HS-5 (cell line): ENCODE measurements at regions not wholly inside any gene's neighbourhood (a gene's known extent, or its start where the extent isn't known, plus 50 kb on each side); places are given as distances from the start of the nearest gene placed in this dataset.
A peak's percentile ranks its signal among the peaks of the same experiment; 100 is the strongest.

Experiments
- DNase-seq: peaks from one replicate; pipeline ENCODE4 v3.0.0-alpha.2; 2012; ENCODE audit warnings: low read depth

DNA sequence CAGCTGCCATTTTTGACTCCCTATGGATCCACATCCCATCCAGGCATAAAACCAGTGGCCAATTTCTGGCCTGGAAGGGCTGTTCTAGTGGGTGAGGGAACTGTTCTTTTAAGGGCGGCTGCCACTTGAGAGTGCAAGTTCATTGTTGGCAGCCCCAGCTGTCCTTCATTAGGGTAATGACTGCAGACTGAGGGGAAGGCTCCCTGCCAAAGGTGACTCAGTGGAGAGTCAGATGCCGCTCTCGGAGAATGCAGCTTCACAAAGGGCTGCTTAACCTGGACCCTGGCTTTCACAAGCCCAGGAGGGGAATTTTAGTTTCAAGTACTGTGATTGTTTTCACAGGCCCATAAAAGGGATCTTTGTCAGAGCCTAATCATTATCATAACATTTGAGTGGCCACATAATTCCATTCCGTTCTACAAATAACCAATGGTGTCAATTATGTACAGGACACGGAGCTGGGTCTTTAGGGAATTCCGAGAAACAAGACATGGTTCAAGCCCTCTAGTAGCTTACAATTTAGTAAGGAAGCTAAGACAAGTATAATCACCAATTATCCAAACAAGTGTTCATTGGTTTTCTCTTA lies 235.7 kb downstream of the CDCA7 start:
- DNase-seq = peak; percentile 97

DNA sequence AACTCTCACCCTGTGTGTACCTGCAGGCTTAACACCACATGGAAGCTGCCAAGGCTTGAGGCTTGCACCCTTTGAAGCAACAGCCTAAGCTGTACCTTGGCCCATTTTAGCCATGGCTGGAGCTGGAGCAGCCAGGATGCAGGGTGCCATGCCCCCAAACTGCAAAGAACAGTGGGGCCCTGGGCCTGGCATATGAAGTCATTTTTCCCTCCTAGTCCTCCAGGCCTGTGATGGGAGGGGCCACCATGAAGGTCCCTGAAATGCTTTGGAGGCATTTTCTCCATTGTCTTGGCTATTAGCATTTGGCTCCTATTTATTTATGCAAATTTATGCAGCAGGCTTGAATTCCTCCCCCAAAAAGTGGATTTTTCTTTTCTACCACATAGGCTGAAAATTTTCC lies 238.4 kb downstream of the CDCA7 start:
- no peak for DNase-seq

DNA sequence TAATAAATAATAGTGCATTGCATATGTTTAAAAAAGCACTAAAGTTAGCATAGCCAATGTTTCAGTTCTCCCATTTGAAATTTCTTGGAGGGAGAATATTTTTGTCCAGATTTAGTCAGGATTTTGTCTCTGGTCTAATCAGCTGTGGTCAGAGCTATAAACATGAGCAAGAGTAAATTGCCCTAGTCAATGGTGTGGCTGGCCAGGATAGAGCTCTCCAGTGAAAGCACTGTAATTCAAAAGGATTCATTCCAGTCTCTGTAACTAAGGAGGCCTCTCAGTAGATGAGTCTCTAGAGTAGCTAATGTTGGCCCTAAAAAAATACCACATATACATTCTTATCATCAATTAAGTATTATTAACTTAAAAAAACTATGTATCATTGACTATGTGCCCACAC lies 241.6 kb downstream of the CDCA7 start:
- no peak for DNase-seq

DNA sequence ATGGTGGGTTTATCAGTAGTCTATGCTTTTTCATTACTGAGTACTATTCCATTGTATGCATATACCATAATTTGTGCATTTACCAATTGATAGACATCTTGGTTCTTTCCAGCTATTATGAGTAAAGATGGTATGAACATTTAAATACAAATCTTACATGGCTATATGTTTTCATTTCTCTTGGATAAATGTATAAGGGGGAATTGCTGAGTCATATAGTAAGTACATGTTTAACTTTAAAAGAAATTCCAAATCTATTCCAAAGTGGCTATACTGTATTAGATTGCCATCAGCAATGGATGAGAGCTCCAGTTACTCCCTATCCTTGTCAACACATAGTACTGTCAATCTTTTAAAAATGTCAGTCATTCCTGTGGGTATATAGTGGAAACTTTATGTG lies 243.9 kb downstream of the CDCA7 start:
- no peak for DNase-seq

DNA sequence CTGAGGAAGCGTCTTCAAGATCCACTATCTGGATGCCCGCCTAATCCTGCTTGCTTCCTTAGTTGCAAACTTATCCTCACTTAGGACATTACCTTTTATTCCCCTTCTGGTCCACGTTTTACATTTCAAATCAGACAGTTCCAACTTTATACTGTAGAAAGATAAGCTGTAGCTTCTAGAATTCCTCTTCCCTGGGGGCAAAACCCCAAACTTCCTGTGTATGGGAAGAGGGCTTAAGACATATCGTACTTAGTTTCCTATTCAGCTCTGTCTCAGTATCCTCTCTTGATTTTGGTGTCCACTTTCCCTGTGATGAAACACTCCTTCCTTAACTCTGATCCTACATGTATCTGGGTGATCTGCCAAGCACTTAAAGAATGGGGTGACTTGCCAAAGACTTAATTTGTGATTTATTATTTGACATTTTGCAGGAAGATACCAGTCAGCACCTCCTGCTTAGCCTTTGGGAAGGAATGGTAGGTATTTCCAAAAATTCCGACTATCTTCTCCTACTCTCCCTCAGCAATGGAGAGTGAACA lies 245.2 kb downstream of the CDCA7 start:
- no peak for DNase-seq

DNA sequence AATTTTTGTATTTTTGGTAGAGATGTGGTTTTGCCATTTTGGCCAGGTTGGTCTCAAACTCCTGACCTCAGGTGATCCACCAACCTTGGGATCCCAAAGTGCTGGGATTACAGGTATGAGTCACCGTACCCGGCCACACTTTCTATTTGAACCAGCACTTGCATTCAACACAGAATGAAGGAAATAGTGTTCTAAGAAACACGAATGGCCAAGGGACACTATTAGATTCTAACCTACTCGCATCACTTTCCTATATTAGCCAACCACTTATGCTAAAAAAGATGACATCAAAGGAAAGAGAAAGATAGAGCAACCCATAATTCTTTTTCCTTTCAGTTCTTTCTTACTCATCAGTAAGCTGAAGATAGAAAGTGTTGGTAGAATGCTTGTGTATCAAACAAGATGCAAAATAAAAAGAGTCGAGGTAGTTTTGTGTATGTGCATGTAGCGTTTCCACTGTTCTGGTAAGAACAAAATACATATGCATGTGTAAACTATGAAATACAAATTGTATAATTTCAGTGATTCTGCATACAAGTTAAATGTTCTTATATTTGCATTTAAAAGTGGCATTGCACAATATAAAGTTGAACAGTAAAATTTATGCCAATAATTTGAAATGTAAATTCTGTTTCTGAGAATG lies 247.6 kb downstream of the CDCA7 start:
- no peak for DNase-seq

DNA sequence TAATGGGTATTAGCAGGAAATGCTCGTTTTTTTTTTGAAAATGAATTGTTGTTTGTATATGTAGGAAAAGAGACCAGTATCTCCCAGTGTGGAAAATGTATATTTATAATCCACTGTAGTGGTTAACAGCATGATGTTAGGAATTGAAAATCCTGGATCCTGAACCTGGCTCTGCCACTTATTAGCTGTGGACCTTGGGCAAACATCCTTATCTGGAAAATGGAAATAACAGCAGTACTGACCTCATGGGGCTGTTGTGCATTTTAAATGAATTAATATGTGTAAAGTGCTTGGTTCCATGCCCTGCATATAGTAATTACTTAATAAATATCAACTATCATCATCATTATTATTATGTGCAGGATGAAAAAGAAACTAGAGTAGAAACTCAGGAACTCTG lies 251.3 kb downstream of the CDCA7 start:
- no peak for DNase-seq

DNA sequence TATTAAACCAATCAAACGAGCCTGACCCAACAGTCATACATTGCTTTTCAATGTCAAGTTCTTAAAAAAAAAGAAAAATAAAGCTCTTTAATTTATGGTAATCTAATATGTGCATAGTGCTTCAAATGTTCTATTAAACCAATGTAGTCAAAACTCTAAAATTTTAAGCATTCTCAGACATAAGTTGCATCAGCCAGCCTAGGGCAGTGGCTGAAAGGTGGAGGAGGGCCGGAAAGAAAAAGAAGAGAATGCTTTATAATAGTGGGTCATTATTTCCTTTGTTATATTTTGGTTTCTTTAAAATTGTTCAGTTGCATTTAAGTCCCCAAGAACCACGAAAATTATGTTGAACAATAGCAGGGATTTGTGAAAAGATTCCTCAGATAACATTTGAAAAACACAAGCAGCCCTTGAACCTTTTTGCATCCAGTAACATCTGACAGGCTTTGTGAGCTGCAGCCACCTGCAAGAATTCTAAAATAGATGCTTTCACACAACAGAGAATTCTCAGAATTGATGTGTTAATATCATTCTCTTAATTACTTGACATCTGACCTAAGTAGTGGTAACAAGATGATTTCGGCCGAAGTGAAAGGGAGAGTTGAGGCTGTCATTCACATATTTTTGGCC lies 252.1 kb downstream of the CDCA7 start:
- no peak for DNase-seq

DNA sequence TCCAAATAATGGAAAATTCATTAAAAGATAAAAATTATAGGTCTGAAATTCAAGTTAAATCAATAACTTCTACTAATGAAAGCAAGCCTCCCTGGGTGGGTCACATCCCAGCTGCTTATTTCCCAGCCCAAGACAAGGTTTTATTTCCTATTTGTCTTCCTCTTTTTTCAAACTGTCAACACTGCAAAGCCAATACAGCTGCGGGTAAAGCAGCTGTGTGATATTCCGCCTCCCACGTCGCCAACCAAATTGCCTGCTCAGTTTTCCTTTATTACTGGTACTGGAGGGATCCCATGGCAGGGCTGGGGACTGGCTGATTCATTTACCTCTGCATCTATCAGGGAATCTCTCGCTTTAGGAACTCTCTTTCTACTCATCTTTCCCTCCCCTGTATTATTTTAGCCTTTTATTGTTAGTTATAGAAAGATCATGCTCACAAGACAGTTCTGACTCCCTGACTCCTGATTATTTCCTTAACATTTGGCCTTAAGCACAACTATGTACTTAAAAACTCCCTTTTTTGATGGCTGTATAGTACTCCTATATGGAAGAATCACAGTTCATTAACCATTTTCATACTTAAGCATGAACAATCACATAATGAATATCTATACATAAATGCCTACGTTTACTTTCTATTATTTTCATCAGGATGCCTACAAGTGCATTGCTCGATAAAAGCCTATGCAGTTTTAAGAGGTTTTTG lies 253.1 kb downstream of the CDCA7 start:
- no peak for DNase-seq

DNA sequence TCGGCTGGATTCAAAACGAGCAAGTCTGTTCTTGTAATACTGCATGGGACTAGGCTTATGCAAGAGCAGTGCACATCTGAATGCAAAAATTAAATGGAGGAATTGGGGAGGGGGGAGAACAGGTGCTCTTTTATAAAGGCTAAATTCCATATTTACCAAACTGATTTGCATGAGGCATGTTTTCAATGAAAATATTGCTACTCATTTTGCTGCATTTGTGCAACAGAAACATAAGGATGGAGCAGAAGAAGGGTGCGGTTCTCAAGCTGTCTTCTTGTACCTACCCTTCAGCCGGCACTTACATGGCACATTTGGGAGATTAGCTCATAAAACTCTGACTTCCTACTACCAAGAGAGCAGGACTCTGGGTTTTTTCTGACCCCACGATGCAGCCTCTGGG lies 256.4 kb downstream of the CDCA7 start:
- DNase-seq = no peak

DNA sequence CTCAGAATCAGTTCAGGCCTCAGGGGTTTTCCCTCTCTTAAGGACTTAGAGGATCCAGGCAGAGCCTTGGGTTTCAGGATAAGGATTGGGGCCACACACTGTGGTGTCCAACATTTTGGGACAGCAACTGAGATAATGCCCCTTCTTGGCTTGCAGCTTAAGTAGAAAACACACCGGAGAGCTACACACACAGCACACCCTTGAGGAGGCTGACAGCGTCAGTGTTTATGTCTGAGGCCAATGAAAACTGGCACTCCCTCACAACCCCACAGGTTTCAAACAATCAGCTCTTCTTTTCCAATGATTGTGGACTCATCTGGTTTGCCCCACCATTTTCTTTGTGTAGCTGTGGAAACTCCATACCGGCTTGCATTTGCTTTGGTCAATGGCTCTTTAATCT lies 257.7 kb downstream of the CDCA7 start:
- no peak for DNase-seq

DNA sequence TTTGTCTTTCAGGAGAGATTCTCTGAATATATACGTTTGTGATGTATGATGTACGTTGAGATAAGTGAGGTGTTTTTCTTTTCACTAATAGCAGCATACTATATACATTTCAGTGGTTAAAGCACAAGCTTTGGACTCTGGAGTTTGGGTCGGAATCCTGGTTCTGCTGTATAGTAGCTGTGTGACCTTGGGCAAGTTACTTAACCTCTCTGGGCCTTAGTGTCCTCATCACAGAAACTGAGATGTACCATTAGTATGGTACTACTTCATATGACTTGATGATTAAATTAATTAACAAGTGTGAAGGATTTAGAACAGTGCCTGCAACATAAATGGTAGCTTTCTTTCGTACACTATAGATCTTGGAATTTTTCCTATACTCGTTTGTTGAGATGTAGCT lies 258.7 kb downstream of the CDCA7 start:
- no peak for DNase-seq

DNA sequence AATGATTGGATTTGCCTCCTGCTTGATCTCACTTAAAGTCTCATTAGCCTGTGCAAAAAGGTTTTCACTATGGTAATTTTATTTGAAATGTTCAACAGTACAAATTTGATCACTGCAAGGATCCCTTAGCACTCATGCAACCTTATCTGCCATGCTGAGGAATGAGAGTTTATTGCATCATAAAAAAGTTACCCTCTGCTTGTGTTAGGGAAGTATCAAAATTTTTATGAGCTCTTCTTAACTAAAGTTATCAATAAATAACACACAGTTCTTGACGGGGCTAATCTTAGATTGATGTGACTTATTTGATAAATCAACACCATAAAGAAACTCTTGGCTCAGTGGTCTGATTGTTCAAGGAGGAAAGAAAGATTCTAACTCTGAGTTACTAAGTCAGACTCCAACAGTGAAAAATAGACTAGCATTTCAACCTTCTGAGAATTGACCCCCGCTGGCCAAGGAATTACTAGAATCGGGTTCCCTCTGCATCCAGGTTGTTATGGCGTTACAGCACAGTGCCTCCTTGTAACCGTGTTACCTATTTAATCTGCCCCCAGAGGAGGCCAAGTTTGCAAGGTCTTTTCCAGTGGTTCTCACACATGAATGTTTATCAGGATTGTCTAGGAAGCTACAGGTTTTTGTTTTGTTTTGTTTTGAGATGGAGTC lies 259.7 kb downstream of the CDCA7 start:
- no peak for DNase-seq

DNA sequence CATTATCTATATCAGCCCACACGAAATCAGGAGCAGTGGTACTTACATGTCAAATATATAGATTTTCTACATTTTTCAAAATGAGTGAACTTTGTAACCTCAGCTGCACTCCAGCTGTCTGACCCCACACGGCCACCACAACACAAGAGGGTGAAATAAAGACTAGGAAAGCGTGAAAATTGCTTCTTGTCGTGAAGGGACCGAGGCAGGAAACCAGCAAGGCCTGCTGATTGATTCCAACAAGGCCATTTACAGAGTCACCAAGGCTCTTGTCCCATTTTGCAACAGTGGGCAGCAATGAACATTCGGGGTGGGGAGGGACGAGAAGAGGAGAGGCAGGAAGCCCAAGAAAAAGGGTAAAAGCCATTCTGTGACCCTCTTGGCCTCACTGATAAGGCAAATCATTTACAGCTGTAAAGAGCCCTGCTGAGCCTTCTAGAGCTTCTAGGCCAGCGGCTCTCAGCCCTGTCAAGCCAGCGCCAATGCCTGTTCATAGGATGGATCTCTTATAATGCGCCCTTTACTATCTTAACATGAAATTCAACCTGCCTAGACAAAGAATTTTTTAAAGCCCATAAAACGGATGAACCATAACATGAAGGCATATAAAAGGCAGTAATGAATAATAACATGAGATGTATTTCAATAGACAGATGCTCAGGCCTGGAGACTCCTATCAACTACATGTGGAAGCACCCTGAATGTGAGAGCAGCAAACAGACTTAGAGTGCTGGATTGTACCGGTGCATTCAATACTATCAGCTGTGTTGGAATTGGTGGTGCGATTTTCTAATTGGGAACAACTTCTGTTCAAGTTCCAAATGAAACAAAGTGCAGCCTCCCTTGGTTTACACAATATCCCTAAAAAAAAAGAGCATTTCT lies 269.0 kb downstream of the CDCA7 start:
- DNase-seq = no peak

DNA sequence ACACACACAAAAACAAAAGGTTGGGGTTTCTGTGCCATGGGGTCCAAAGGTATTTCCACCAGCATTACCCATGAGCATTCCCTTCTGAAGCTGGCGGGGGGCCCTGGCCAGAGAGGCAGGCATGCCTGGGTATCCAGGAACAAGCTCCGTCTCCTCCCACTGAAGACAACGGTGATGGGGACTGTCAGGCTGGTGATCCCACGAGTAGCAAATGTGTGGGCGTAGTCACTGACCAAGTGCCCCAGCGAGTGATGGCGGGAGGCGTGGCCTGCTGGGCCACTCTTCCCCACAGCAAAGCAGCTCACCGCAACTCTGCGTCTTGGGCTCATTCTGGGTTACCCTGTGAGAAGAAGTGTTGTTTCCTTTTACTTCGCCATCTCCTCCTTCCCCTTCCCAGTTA lies 270.6 kb downstream of the CDCA7 start:
- DNase-seq = no peak

DNA sequence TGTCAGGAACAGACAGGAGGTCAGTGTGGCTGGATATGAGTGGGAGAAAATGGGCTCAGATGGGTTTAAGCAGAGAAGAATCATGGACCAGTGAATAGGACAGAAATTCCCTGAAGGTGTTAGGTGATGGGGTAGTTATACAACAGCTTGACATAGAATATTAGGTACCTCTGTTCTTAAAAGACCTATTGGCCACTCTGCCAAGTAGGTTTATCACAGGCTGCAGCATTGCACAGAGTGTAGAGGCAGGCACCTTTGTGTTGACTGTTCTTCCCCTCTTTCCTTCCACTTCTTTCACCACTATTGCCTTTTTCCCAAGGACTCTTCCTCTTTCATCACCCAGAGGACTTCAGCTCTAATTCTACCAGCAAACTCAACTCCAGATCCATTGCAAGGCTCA lies 274.4 kb downstream of the CDCA7 start:
- DNase-seq = no peak

DNA sequence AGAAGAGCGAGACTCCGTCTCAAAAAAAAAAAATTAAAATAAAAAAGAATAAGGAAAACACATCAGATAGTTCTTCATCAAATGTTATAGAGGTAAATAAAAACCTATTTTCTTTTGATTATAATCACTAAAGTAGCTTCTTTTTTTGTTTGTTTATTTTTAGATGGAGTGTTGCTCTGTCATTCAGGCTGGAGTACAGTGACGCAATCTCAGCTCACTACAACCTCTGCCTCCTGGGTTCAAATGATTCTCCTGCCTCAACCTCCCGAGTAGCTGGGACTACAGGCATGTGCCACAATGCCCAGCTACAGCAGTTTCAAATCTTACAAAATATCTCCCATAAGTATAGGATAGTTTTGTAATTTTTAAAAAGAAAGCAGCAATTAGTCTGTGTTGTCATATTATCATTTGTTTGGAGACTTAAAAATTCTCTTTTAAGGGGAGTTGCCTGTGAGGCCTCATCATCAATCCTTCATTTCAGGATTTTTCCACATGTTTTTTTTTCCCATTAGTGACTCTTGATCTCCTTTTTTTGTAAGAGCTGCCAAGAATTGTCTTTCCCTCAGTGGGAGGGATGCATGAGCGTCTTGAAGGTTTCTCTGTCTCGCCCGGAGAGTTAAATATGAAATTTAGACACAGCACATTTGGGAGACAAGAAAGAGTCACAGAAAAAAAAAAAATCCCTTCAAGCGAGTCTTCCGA lies 275.9 kb downstream of the CDCA7 start:
- DNase-seq = no peak

DNA sequence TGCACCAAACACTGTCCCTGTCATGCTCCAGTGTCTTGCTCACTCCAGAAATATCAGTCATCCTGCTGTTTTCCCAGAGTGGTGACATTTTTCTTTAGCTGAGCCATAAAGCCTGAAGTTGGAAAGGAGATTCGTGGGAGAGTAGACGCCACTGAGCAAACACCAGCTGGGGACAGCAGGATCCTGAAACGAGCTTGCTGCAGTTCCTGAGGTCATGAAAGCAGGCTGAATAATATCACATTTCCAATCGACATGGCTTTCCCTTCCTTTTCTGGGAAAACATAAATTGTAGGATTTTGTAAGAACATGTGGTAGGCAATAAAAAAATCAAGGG lies 276.4 kb downstream of the CDCA7 start:
- no peak for DNase-seq

DNA sequence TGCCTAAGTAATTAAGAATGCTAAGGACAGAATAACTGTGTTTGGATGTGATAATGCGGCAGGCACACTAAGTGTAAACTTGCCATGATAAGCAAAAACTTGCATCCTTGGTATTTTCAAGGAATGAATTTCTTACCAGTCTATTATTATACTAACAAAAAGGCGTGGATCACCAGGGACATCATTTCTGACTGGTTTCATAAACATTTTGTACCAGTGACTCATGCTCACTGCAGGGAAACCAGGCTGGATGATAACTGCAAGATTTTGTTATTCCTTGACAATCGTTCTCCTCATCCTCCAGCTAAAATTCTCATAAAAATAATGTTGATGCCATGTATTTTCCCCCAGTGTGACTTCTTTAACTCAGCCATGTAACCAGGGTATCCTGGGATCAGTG lies 289.5 kb downstream of the CDCA7 start:
- DNase-seq = no peak

DNA sequence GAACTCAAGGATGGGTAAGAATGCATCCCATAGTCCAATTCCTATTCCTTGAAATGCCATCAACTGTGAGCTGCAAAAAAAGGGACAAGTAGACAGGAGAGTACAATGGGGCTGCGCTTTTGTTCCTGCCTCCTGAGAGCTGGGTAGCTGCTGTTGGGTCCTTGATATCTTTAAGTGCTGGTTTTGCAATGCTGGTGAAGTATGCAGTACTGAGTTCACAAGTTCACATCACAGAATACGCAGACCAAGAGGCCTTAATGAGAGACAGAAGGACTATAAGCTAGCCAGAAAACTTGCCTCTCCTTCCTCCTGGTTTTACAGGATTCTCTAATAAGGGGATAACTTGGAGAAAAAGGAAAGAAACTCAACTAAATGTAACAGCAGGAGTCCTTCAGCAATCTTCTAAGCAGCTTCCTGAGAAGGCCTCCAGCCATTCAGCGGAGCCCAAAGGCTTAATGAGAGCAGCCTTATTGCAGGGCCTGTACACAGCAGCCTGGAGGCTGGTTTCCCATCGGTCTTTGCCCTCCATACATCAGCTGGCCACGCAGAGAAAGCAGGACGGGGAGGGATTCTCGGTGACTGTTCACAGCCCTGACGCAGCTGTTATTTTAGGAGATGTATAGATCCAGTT lies 293.1 kb downstream of the CDCA7 start:
- DNase-seq = no peak

DNA sequence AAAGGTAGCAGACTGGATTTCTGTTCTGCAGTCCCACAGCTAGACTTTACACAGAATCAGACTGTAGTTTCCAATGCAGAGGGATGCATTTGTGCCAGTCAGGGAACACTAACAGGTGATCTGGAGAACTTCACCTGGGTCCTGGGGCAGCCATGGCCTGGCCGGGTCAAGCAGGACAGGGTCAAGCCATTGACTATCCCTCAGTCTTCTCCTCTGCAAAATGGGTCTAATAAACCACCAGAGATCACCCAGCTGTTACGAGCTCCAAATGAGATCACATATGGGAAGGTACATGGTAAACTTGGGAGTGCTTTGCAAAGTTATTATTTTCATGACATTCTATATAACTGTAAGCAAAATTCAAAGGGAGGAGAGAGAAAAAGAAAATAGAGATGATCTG lies 294.1 kb downstream of the CDCA7 start:
- DNase-seq = no peak
